ENCODE measurements at regions not wholly inside any gene's neighbourhood (a gene's known extent, or its start where the extent isn't known, plus 50 kb on each side); places are given as distances from the start of the nearest gene placed in this dataset.

- Histone ChIP-seq H3K27me3 (ENCODE audit: insufficient read depth) (no peaks in the 10 kb centered on the region), H3F3A (replicated peaks; ENCODE audit: low read depth) (no peaks in the 10 kb centered on the region), H2AFZ (no peak overlapping the region), H3K4me2 (peak overlapping the region; percentile 22; the same call in 1 of the 2 replicates), H4K20me1 (replicated peaks; ENCODE audit: insufficient read depth) (no peaks in the 10 kb centered on the region), H3K79me2 (replicated peaks; ENCODE audit: insufficient read depth) (no peaks in the 10 kb centered on the region), H3K4me1 (ENCODE audit: insufficient read depth) (peaks cover 13% of the 10 kb centered on the region), H3K9me2 (ENCODE audit: insufficient read depth) (0 out of 2 replicates have a peak, but pooled peaks cover 5% of the 10 kb centered on the region), H3K27ac (ENCODE audit: low read depth) (no peak overlapping the region), H3K36me3 (ENCODE audit: insufficient read depth) (no peaks in the 10 kb centered on the region), H3K4me3 (no peak overlapping the region)
- H3K27me3 Mint-ChIP-seq (ENCODE audit: insufficient read depth, low read depth, poor library complexity) = peaks cover 4% of the 10 kb centered on the region
- H3K36me3 Mint-ChIP-seq (ENCODE audit: low read depth) = no peaks in the 10 kb centered on the region
- TF ChIP-seq ZNF331 (CRISPR knock-in tag; IDR thresholded peaks at IDR 0.05; ENCODE audit: low read depth) (no peak), NANOG (IDR thresholded peaks at IDR 0.05; ENCODE audit: borderline replicate concordance) (no peak), CTCF (conservative IDR thresholded peaks at IDR 0.05; ENCODE audit: low read depth in 2 of 2) (no peak), ZNF114 (CRISPR knock-in tag; IDR thresholded peaks at IDR 0.05) (0 out of 2 replicates have a peak, but pooled peaks have one; percentile 37), ZNF462 (CRISPR knock-in tag; IDR thresholded peaks at IDR 0.05) (peak; percentile 45; the same call in 1 of the 2 replicates), EZH2phosphoT487 (IDR thresholded peaks at IDR 0.05; ENCODE audit: unreplicated experiment) (no peak), STAT1 (IDR thresholded peaks at IDR 0.05; ENCODE audit: unreplicated experiment) (no peak), JUNB (IDR thresholded peaks at IDR 0.05; ENCODE audit: unreplicated experiment) (no peak), CREB1 (CRISPR knock-in tag; IDR thresholded peaks at IDR 0.05; ENCODE audit: low read depth) (no peak)
- peak; percentile 93 for ATAC-seq
- H3K4me3 Mint-ChIP-seq = 0 out of 3 replicates have a peak overlapping the region, but pooled peaks have one; percentile 3
- peaks cover 21% of the 10 kb centered on the region for H3K4me1 Mint-ChIP-seq
- peak; percentile 45 for DNase-seq (ENCODE audit: low spot score)
- H3K9me3 Mint-ChIP-seq = 0 out of 3 replicates have a peak, but pooled peaks cover 3% of the 10 kb centered on the region
- no peak overlapping the region for H3K27ac Mint-ChIP-seq
Measured at GRCh38 chr5:3251784-3252183, 343.8 kb upstream of the IRX1 start.
